GM18511 (cell line): ENCODE measurements at regions not wholly inside any gene's neighbourhood (a gene's known extent, or its start where the extent isn't known, plus 50 kb on each side); places are given as distances from the start of the nearest gene placed in this dataset.
"Not testable (repeated sequence)": the region's sequence is repeated elsewhere in the genome, so short reads cannot be mapped to it uniquely, and the experiment has no call there.

Experiments used
- ATAC-seq: cut with Tn5 transposase; IDR thresholded peaks from one replicate; pipeline ENCODE4 v1.9.1; 2021; ENCODE audit warnings: mild to moderate bottlenecking, moderate library complexity; ENCODE audit not compliant: unreplicated experiment

GRCh38 chr11:39462506-39462905 is 1996.9 kb downstream of the LRRC4C start:
- ATAC-seq: no peak

- ATAC-seq: no peak
These were observed 1998.4 kb downstream of the LRRC4C start for GRCh38 chr11:39461066-39461465.

GRCh38 chr11:39459606-39460005 is 1999.8 kb downstream of the LRRC4C start:
- no peak for ATAC-seq

GRCh38 chr11:39458481-39458880 is 2001.0 kb downstream of the LRRC4C start:
- no peak for ATAC-seq

GRCh38 chr11:39443424-39444022 is 2015.9 kb downstream of the LRRC4C start:
- no peak for ATAC-seq

GRCh38 chr11:39442177-39442576 is 2017.3 kb downstream of the LRRC4C start:
- no peak for ATAC-seq

GRCh38 chr11:39435641-39436040 is 2023.8 kb downstream of the LRRC4C start:
- no peak for ATAC-seq

GRCh38 chr11:39434466-39434865 is 2025.0 kb downstream of the LRRC4C start:
- no peak for ATAC-seq

GRCh38 chr11:39432929-39433328 is 2026.5 kb downstream of the LRRC4C start:
- ATAC-seq: no peak

GRCh38 chr11:39425226-39425625 is 2034.2 kb downstream of the LRRC4C start:
- ATAC-seq: no peak

- ATAC-seq: no peak
These were observed 2047.3 kb downstream of the LRRC4C start for GRCh38 chr11:39412117-39412516.

GRCh38 chr11:39385911-39386310 is 2073.5 kb downstream of the LRRC4C start:
- no peak for ATAC-seq

- no peak for ATAC-seq
These were observed 2084.3 kb downstream of the LRRC4C start for GRCh38 chr11:39374963-39375698.

GRCh38 chr11:39367534-39367933 is 2091.9 kb downstream of the LRRC4C start:
- ATAC-seq: no peak

GRCh38 chr11:39365809-39366436 is 2093.5 kb downstream of the LRRC4C start:
- no peak for ATAC-seq

GRCh38 chr11:39363571-39363970 is 2095.9 kb downstream of the LRRC4C start:
- no peak for ATAC-seq

GRCh38 chr11:39361557-39361956 is 2097.9 kb downstream of the LRRC4C start:
- ATAC-seq: no peak

- no peak for ATAC-seq
These were observed 2113.5 kb downstream of the LRRC4C start for GRCh38 chr11:39345834-39346442.

- no peak for ATAC-seq
These were observed 2118.0 kb downstream of the LRRC4C start for GRCh38 chr11:39341461-39341860.

GRCh38 chr11:39333006-39333405 is 2126.4 kb downstream of the LRRC4C start:
- ATAC-seq: not testable (repeated sequence)

- ATAC-seq: no peak
These were observed 2132.2 kb downstream of the LRRC4C start for GRCh38 chr11:39327302-39327701.

GRCh38 chr11:39311888-39312287 is 2147.6 kb downstream of the LRRC4C start:
- ATAC-seq: not testable (repeated sequence)
